IPS-18a (cell line): ENCODE measurements at regions not wholly inside any gene's neighbourhood (a gene's known extent, or its start where the extent isn't known, plus 50 kb on each side); places are given as distances from the start of the nearest gene placed in this dataset.

Experiments used
- H3K27ac ChIP-seq: one replicate; pipeline ENCODE4 v1.5.1; 2013; ENCODE audit warnings: low read length
- H3K27me3 ChIP-seq: one replicate; pipeline ENCODE4 v1.6.1; 2013; ENCODE audit warnings: mild to moderate bottlenecking, low read length; ENCODE audit not compliant: control insufficient read depth, insufficient read depth
- H3K36me3 ChIP-seq: one replicate; pipeline ENCODE4 v1.6.1; 2013; ENCODE audit warnings: low read depth, low read length; ENCODE audit not compliant: control insufficient read depth
- H3K4me1 ChIP-seq: one replicate; pipeline ENCODE4 v1.6.1; 2013; ENCODE audit warnings: low read depth, low read length; ENCODE audit not compliant: control insufficient read depth
- H3K4me3 ChIP-seq: one replicate; pipeline ENCODE4 v1.5.1; 2013; ENCODE audit warnings: low read length
- H3K9ac ChIP-seq: one replicate; pipeline ENCODE4 v1.6.1; 2013; ENCODE audit warnings: mild to moderate bottlenecking, low read length, moderate library complexity
- H3K9me3 ChIP-seq: one replicate; pipeline ENCODE4 v1.6.1; 2013; ENCODE audit warnings: low read depth, low read length; ENCODE audit not compliant: control insufficient read depth

DNA sequence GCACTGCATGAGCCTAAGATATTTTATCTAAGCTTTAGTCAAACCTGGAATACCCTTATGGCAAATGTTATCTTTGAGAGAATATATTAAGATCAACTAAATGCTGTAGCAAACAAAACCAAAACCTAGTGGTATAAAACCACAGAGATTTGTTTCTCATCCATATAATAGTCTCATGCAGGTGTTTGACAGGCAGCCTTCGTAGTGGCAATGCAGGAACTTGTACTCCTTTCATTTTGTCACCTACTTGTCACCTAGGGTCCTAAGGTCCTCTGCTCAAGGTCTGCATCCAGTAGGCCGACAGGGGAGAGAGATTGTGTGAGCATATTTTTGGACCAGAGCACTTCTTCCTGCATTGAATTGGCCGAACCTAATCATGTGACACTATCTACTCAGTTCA is 352.6 kb downstream of the GPR37 start:
- H3K27ac ChIP-seq: no peak overlapping the region
- H3K4me1 ChIP-seq: no peaks in the 10 kb centered on the region
- H3K9ac ChIP-seq: no peak overlapping the region
- no peaks in the 10 kb centered on the region for H3K27me3 ChIP-seq
- no peaks in the 10 kb centered on the region for H3K9me3 ChIP-seq
- H3K36me3 ChIP-seq: no peaks in the 10 kb centered on the region
- H3K4me3 ChIP-seq: no peak overlapping the region

DNA sequence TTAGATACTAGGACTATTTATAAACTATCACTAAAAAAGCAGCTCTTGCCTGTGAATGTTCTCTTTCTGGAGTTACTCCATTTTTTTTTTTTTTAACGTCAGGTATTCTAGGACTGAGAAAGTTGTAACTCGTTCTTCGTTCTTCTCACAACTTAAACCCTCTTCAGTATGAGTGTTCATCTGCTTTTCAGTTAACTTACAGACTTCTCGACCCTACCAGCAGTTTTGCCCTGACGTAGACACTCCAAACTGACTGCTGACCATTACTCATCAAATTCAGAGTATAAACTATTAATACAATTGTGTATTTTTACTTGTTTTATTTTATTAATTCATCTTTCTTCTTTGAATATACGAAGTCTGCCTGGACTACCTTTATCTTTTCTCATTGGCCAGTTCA is 353.1 kb downstream of the GPR37 start:
- Histone ChIP-seq H3K36me3 (no peaks in the 10 kb centered on the region), H3K27ac (no peak overlapping the region), H3K9ac (no peak overlapping the region), H3K4me1 (no peaks in the 10 kb centered on the region), H3K9me3 (no peaks in the 10 kb centered on the region), H3K4me3 (no peak overlapping the region), H3K27me3 (no peaks in the 10 kb centered on the region)

DNA sequence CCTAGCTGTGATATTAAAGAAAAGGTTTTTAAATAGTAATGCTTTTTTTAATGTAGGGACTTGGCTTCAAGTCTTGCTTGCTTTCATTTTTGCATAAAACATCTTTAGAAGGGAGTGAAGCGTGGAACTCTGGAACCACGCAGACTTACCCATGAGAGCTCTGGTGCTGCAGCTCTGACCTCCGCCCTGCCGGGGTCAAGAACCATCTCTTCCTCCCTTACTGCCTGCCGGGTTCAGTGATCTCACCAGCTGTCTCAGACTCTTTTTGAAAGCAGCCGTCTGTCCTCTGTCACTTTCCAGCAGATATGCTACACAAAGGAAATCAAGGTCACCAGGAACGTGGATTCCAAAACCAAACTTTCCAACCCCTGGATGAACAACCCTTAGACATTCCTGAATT is 353.8 kb downstream of the GPR37 start:
- Histone ChIP-seq H3K4me1 (no peaks in the 10 kb centered on the region), H3K9ac (no peak overlapping the region), H3K4me3 (no peak overlapping the region), H3K27me3 (no peaks in the 10 kb centered on the region), H3K36me3 (no peaks in the 10 kb centered on the region), H3K9me3 (no peaks in the 10 kb centered on the region), H3K27ac (no peak overlapping the region)

DNA sequence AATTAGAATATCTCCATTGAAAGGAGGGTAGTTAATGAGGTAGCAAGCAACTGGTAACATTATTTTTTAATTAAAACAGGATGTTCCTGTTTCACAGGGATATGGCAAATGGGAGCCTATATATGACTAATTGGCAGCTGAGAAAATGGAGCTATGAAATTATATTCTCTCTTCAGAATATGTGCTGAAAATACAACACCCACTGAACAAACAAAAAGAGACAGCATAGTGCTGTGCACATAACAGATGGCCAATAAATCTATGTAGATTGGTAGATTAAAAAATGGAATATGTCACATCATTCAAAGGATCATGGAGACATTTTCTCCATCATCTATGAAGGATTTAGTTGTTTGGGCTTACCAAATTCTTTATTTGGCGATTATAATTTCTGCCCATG is 362.0 kb downstream of the GPR37 start:
- H3K27me3 ChIP-seq: no peaks in the 10 kb centered on the region
- no peaks in the 10 kb centered on the region for H3K9me3 ChIP-seq
- H3K4me3 ChIP-seq: no peak overlapping the region
- no peaks in the 10 kb centered on the region for H3K36me3 ChIP-seq
- H3K27ac ChIP-seq: no peak overlapping the region
- no peak overlapping the region for H3K9ac ChIP-seq
- H3K4me1 ChIP-seq: no peaks in the 10 kb centered on the region

DNA sequence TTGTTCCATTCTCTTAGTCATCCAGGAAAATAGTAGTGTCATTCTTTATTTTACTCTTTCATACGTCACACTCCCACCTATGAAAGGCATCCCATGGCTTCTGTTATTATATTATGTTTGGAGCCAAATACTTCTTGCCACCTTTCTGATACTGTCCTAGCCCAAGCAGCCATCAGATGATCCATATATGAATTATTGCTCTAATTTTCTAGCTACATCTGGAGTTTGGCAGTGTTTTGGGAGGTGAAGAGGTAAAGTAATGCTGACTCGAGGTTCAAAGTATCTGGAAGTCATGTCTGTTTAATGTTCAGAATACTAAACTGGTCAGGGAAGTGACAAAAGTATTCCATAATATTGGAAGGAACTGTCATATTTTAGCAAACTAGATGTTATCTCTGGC is 362.5 kb downstream of the GPR37 start:
- Histone ChIP-seq H3K27me3 (no peaks in the 10 kb centered on the region), H3K4me1 (no peaks in the 10 kb centered on the region), H3K9me3 (no peaks in the 10 kb centered on the region), H3K36me3 (no peaks in the 10 kb centered on the region), H3K4me3 (no peak overlapping the region), H3K27ac (no peak overlapping the region), H3K9ac (no peak overlapping the region)

DNA sequence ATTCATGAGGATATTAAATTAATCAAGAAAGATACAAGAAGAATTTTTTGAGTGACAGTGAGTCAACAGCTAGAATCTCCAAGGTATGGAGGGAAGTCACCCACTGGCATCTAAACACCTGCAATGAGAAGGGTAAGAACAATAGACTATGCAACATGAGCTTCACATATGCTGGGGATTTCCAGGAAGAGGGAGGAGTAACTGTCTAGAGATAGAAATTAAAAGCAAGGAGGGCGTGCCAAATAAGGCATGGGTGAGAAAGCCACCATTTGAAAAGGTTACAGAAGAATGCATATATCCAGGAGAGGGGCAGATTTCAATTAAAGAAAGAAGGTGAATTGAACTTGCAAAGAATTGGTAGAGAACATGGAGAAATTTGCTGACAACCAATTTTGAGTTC is 365.7 kb downstream of the GPR37 start:
- Histone ChIP-seq H3K4me1 (no peaks in the 10 kb centered on the region), H3K9me3 (no peaks in the 10 kb centered on the region), H3K27me3 (no peaks in the 10 kb centered on the region), H3K36me3 (no peaks in the 10 kb centered on the region), H3K27ac (no peak overlapping the region), H3K9ac (no peak overlapping the region), H3K4me3 (no peak overlapping the region)

DNA sequence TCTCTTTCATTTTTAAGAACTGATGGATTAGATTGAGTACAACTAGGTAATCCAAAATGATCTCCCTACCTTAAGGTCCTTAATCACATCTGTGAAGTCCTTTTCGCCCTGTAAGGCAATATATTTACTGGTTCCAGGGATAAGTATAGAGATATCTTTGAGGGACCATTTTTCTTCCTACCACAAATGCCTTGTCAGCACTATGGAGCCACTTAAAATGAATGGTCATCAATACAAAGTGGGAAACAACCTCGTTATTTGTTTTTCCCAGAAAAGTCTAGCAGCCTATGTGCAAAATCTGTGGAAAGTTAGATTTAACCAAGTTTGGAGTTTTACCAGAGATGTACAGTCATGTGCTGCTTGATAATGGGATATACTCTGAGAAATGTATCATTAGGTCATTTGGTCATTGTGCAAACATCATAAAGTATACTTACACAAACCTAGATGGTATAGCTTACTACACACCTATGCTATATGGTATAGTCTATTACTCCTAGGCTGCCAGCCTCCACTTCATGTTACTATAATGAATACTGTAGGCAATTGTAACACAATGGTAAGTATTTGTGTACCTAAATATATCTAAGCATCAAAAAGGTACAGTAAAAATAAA is 366.2 kb upstream of the TMEM229A start:
- Histone ChIP-seq H3K27me3 (no peaks in the 10 kb centered on the region), H3K4me3 (no peak overlapping the region), H3K9me3 (no peaks in the 10 kb centered on the region), H3K27ac (no peak overlapping the region), H3K4me1 (no peaks in the 10 kb centered on the region), H3K36me3 (no peaks in the 10 kb centered on the region), H3K9ac (no peak overlapping the region)

DNA sequence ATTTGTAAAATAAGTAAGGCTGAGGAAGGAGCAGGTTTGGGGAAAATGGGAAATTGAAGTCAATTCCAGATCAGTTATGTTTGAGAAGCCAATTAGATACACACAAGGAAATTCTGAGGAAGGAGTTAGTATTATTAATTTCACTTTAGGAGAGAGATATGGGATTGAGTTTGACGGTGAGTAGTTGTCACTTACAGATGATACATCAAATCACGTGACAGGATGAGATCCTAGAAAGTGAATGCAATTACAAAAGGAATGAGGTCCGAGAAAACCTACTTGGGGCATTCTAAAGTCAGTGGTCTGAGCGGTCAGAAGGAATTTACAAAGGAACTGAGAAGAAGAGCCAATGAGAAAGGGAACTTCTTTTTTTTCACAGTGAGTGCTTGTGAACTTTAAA is 364.3 kb upstream of the TMEM229A start:
- Histone ChIP-seq H3K27ac (no peak overlapping the region), H3K36me3 (no peaks in the 10 kb centered on the region), H3K9ac (no peak overlapping the region), H3K9me3 (no peaks in the 10 kb centered on the region), H3K4me1 (no peaks in the 10 kb centered on the region), H3K27me3 (no peaks in the 10 kb centered on the region), H3K4me3 (no peak overlapping the region)

DNA sequence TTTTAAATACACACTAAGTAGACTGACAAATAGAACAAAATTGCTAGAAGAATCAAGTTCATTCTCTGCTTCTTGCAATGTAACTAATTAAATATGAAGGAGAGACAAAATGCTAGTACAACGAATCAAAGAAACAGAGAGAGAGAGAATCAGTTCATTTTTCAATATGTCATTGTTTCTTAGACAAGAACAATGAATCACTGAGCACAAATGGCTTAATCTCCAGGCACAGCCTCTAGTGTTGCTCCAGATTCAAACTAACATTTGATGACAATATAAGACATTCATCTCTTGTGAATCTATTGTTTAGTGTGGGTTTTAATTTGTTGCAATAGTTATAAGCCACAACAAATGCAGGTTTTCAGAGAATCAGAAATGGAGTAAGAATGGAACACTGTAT is 357.4 kb upstream of the TMEM229A start:
- no peaks in the 10 kb centered on the region for H3K4me1 ChIP-seq
- H3K9me3 ChIP-seq: no peaks in the 10 kb centered on the region
- H3K36me3 ChIP-seq: no peaks in the 10 kb centered on the region
- no peaks in the 10 kb centered on the region for H3K27me3 ChIP-seq
- no peak overlapping the region for H3K27ac ChIP-seq
- H3K4me3 ChIP-seq: no peak overlapping the region
- no peak overlapping the region for H3K9ac ChIP-seq

DNA sequence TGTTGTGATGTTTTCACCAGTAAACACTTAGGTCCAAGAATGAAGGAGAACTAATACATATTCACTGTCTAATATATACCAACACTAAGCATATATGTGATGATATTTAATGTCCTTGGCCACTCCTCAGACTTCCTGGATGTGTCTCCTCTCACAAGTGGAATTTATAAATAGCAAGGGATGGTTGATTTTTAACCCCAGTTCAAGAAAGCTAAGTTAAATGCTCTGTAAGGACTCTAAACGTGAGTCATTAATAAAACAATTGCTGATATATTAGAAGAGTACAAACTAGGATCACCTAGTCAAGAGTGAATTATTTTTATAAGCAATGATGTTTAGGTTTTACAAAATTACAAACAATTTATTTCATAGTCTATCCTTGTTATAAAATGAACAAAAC is 355.9 kb upstream of the TMEM229A start:
- H3K27me3 ChIP-seq: no peaks in the 10 kb centered on the region
- no peaks in the 10 kb centered on the region for H3K9me3 ChIP-seq
- no peak overlapping the region for H3K4me3 ChIP-seq
- H3K27ac ChIP-seq: no peak overlapping the region
- no peak overlapping the region for H3K9ac ChIP-seq
- no peaks in the 10 kb centered on the region for H3K36me3 ChIP-seq
- no peaks in the 10 kb centered on the region for H3K4me1 ChIP-seq

DNA sequence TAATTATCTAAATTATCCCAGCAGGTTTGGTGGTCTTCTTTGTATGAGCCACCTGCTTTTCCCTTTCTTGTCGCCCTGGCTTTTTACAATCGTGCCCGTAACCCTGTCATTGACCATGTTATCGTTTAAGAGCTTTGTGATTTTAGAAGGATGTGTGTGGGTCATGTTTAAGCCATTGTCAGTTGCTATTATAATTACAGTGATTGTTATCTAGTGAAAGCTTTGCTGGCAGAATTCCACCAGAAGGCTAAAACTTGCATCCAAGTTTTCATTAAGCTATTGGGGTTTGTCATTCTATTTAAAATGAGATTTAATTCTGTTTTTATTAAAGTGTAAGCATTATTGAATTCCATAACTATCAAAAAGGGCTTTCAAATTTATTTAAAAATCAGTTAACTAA is 354.2 kb upstream of the TMEM229A start:
- Histone ChIP-seq H3K36me3 (no peaks in the 10 kb centered on the region), H3K9me3 (no peaks in the 10 kb centered on the region), H3K27ac (no peak overlapping the region), H3K9ac (no peak overlapping the region), H3K27me3 (no peaks in the 10 kb centered on the region), H3K4me3 (no peak overlapping the region), H3K4me1 (no peaks in the 10 kb centered on the region)

DNA sequence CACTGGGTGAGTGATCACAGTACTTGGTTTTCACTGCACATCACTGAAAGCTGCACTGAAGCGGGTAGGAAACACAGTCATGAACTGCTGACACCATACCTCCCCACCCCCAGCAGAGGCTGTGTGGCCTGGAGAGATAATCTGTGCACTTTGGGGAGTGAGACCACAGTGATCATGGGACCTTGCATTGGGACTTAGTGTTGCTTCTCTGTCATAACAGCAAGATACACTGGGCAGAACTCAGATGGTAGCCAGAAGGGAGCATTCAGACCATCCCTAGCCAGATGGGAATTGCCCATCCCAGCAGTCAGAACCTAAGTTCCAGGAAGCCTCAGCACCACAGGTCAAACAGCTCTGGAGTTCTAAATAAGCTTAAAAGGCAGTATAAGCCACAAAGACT is 346.4 kb upstream of the TMEM229A start:
- Histone ChIP-seq H3K36me3 (no peaks in the 10 kb centered on the region), H3K27me3 (no peaks in the 10 kb centered on the region), H3K9ac (no peak overlapping the region), H3K9me3 (no peaks in the 10 kb centered on the region), H3K4me3 (no peak overlapping the region), H3K4me1 (no peaks in the 10 kb centered on the region), H3K27ac (no peak overlapping the region)
